ENCODE measurements at regions not wholly inside any gene's neighbourhood (a gene's known extent, or its start where the extent isn't known, plus 50 kb on each side); places are given as distances from the start of the nearest gene placed in this dataset.
A peak's percentile ranks its signal among the peaks of the same experiment; 100 is the strongest.

GRCh38 chr14:89491711-89492381 lies 74.8 kb upstream of the FOXN3 start:
- H3K36me3 ChIP-seq, result no peaks in the 10 kb centered on the region
- H3K27ac ChIP-seq, result no peak overlapping the region
- TF ChIP-seq EP300 (IDR thresholded peaks at IDR 0.05) (no peak), POLR2A (IDR thresholded peaks at IDR 0.05) (no peak)
- TF ChIP-seq, protein P1, sequence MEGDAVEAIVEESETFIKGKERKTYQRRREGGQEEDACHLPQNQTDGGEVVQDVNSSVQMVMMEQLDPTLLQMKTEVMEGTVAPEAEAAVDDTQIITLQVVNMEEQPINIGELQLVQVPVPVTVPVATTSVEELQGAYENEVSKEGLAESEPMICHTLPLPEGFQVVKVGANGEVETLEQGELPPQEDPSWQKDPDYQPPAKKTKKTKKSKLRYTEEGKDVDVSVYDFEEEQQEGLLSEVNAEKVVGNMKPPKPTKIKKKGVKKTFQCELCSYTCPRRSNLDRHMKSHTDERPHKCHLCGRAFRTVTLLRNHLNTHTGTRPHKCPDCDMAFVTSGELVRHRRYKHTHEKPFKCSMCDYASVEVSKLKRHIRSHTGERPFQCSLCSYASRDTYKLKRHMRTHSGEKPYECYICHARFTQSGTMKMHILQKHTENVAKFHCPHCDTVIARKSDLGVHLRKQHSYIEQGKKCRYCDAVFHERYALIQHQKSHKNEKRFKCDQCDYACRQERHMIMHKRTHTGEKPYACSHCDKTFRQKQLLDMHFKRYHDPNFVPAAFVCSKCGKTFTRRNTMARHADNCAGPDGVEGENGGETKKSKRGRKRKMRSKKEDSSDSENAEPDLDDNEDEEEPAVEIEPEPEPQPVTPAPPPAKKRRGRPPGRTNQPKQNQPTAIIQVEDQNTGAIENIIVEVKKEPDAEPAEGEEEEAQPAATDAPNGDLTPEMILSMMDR (IDR thresholded peaks at IDR 0.05), result no peak
- H3K4me3 ChIP-seq, result no peak overlapping the region
- WGBS, 2 donors, result 37 to 41% methylated on average over 8 of the region's 8 CpGs
- no peaks in the 10 kb centered on the region for H3K27me3 ChIP-seq
- peaks cover 0 to 11% (median 0%) of the 10 kb centered on the region in 4 donors for H3K4me1 ChIP-seq
- H3K9me3 ChIP-seq, result no peaks in the 10 kb centered on the region
- DNase-seq (ENCODE audit: low spot score in 2 of 2), result no peak

DNA sequence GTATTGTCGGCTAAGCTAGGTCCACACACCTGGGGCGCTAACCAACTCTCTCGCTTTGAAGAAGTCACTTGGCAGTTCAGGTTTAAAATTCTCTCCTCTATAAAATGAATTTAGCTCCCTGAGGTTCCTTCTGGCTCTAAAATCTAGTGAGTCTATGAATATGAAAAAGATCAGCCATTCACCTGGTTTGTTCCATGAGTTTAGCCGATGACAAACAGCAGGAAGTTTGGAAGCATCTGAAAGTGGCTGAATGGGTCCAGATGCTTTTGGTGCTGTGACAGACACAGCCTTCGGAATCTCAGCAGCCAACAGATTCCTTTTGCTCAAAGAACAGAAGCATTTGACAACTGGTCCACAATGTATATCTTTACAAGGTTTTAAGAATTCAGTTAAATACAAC lies 73.4 kb upstream of the FOXN3 start:
- Histone ChIP-seq H3K27ac (no peak overlapping the region), H3K36me3 (peaks cover 0 to 3% (median 0%) of the 10 kb centered on the region in 3 donors), H3K4me3 (no peak overlapping the region), H3K4me1 (peaks cover 0 to 12% (median 0%) of the 10 kb centered on the region in 4 donors), H3K27me3 (no peaks in the 10 kb centered on the region), H3K9me3 (no peaks in the 10 kb centered on the region)
- no peak for TF ChIP-seq EP300 (IDR thresholded peaks at IDR 0.05)
- TF ChIP-seq POLR2A (IDR thresholded peaks at IDR 0.05), result no peak
- TF ChIP-seq, protein P1 (IDR thresholded peaks at IDR 0.05), result no peak
- DNase-seq (ENCODE audit: low spot score in 2 of 2), result no peak
- 95 to 99% methylated on average over 5 of the region's 5 CpGs for WGBS, 2 donors

- Histone ChIP-seq H3K9me3 (no peaks in the 10 kb centered on the region), H3K27me3 (no peaks in the 10 kb centered on the region), H3K4me3 (peak overlapping the region in 1 of 4 donors; percentile 13), H3K36me3 (peaks cover 0 to 5% (median 0%) of the 10 kb centered on the region in 3 donors), H3K27ac (no peak overlapping the region), H3K4me1 (peaks cover 0 to 15% (median 0%) of the 10 kb centered on the region in 4 donors)
- no peak for DNase-seq (ENCODE audit: low spot score in 2 of 2)
- 61 to 71% methylated on average over 17 of the region's 17 CpGs for WGBS, 2 donors
- TF ChIP-seq, protein P1 (IDR thresholded peaks at IDR 0.05), result no peak
Observed at GRCh38 chr14:89489761-89490437, 72.9 kb upstream of the FOXN3 start.

- Histone ChIP-seq H3K9me3 (no peaks in the 10 kb centered on the region), H3K36me3 (peaks cover 0 to 11% (median 0%) of the 10 kb centered on the region in 3 donors), H3K4me1 (peaks cover 0 to 15% (median 0%) of the 10 kb centered on the region in 4 donors), H3K4me3 (no peak overlapping the region), H3K27me3 (no peaks in the 10 kb centered on the region), H3K27ac (peak overlapping the region in 1 of 4 donors; percentile 13)
- TF ChIP-seq POLR2A (IDR thresholded peaks at IDR 0.05) (no peak), EP300 (IDR thresholded peaks at IDR 0.05) (peak in 1 of 2 donors; percentile 33)
- TF ChIP-seq, protein P1 (IDR thresholded peaks at IDR 0.05), result no peak
- no peak for DNase-seq (ENCODE audit: low spot score in 2 of 2)
- 84% methylated on average over 8 of the region's 8 CpGs for WGBS, 2 donors
Observed at GRCh38 chr14:89486961-89487360, 69.9 kb upstream of the FOXN3 start.

- peaks cover 0 to 11% (median 0%) of the 10 kb centered on the region in 3 donors for H3K36me3 ChIP-seq
- no peak for DNase-seq (ENCODE audit: low spot score in 2 of 2)
- H3K4me3 ChIP-seq, result no peak overlapping the region
- WGBS, 2 donors, result 78 to 87% methylated on average over 8 of the region's 8 CpGs
- H3K4me1 ChIP-seq, result peaks cover 0 to 15% (median 0%) of the 10 kb centered on the region in 4 donors
- no peaks in the 10 kb centered on the region for H3K27me3 ChIP-seq
- TF ChIP-seq, protein P1 (IDR thresholded peaks at IDR 0.05), result no peak
- TF ChIP-seq EP300 (IDR thresholded peaks at IDR 0.05), result no peak
- no peak for TF ChIP-seq POLR2A (IDR thresholded peaks at IDR 0.05)
- peak overlapping the region in 1 of 4 donors; percentile 13 for H3K27ac ChIP-seq
- H3K9me3 ChIP-seq, result no peaks in the 10 kb centered on the region
Observed at GRCh38 chr14:89486505-89486904, 69.5 kb upstream of the FOXN3 start.

Data from tibial nerve (tissue), 4 donors.